HG03097 (cell line): ENCODE measurements at regions not wholly inside any gene's neighbourhood (a gene's known extent, or its start where the extent isn't known, plus 50 kb on each side); places are given as distances from the start of the nearest gene placed in this dataset.

Experiments used
- ATAC-seq: cut with Tn5 transposase; IDR thresholded peaks from one replicate; pipeline ENCODE4 v1.9.1; 2021; ENCODE audit not compliant: unreplicated experiment, low FRiP score

- no peak for ATAC-seq
Observed at GRCh38 chr9:107064378-107064777, 201.4 kb downstream of the ZNF462 start.

- no peak for ATAC-seq
Observed at GRCh38 chr9:107065549-107065948, 202.6 kb downstream of the ZNF462 start.

- no peak for ATAC-seq
Observed at GRCh38 chr9:107067739-107068416, 204.9 kb downstream of the ZNF462 start.

- ATAC-seq = no peak
Observed at GRCh38 chr9:107068581-107068980, 205.6 kb downstream of the ZNF462 start.

DNA sequence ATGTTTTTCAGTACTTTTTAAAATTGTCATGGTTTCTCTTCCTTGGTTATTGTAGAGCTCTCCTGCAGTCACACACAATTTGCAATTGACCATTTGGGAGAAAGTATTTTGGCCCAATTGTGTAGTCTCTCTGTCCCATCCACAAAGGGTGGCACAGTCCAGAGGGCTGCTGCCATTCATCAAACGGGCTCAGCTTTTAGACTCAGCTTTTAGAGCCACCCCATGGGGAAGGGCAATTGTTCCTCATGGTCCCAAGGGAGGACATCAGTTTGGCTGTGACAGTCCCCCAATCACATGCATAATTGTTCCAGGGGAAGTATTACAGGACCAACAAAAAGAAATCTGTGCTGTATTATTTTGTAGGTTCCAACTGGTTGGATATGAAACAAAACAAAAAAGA, 207.6 kb downstream of the ZNF462 start:
- ATAC-seq = no peak

GRCh38 chr9:107078061-107078460, 205.0 kb upstream of the RAD23B start:
- ATAC-seq = no peak

DNA sequence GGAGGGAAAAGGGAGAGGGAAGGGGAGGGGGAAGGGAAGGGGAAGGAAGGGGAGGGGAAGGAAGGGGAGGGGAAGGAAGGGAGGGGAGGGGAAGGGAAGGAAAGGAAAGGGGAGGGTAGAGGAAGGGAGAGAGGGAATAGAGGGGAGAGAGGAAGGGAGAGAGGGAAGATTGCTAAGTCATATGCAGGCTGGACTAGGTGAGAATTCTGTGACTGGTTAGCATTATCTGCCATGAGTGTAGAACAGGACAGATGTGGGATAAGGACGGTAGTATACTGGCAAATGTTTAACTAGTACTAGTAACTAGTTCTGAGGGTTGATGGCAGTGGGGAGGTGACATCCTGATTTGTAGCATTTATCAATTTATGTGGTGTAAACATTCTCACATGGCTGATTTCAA, 203.5 kb upstream of the RAD23B start:
- ATAC-seq = no peak

DNA sequence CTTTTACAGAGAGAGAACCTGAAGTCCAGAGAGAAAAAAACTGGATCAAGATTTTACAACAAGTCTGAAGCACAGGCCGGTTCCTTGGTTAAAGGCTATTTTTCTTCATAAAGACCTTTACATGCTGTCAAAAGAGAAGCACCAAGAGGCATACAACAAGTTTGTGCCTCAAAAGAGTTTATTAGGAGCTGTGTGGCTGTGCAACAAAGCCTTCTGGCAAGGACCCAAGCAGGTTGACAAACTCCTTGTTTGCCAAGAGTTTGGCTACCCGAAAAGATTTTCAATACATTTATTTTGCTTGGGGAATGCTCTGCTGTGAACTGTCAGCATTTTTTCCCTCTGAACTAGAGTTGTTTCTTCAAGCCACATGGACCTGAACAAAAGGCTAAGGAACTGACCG, 202.9 kb upstream of the RAD23B start:
- no peak for ATAC-seq

- no peak for ATAC-seq
Observed at GRCh38 chr9:107086460-107086859, 196.6 kb upstream of the RAD23B start.

GRCh38 chr9:107087222-107087621, 195.9 kb upstream of the RAD23B start:
- ATAC-seq = no peak

- no peak for ATAC-seq
Observed at GRCh38 chr9:107090218-107090617, 192.9 kb upstream of the RAD23B start.

- no peak for ATAC-seq
Observed at GRCh38 chr9:107093365-107094060, 189.6 kb upstream of the RAD23B start.

DNA sequence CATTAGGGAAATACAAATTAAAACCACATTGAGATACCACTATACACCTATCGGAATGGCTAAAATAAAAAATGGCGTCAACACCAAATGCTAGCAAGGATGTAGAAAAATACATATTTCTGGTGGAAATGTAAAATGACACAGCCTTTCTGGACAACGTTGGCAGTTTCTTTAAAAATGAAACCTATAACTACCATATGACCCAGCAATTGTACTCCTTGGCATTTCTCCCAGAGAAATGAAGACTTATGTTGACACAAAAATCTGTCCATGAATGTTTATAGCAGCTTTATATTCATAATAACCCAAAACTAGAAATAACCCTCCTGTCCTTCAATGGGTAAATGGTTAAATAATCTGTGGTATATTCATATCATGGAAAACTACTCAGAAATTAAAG, 188.7 kb upstream of the RAD23B start:
- ATAC-seq = no peak

DNA sequence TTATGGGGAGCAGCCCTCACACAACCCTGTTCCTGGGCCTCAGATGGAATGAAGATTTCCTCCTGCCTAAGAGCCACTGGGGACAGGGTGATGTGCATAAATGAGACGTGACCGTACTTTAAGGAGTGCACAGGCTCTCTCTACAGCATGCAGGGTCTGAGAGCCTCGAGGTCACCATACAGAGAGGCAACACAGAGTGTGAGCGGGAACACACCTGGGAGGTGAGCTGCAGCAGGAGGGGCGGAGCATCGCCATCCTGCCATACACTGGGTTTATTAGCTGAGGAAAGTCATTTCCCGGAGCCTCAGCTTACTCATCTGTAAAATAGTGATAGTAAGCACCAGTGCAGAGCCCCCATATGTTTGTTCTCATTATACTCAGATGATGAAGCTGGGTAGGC, 182.5 kb upstream of the RAD23B start:
- no peak for ATAC-seq

GRCh38 chr9:107102011-107102410, 181.1 kb upstream of the RAD23B start:
- no peak for ATAC-seq

DNA sequence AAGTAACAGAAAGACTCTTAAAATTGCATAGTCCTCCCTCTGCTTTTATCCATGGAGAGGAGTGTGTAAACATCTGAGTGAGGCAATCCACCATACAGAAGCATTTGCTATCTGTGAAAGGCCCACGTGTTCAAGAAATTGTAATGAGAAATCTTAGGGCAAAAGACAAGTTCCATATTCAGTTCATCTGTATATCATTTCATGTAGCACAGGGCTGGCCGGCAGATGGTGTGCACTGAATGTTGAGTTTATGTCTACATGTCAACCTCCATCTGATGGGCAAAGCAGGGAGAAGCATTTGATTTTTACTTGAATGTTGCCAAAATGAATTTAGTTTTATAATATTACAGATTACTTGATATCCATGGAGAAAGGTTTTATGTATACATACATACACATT, 179.5 kb upstream of the RAD23B start:
- ATAC-seq = no peak

- no peak for ATAC-seq
Observed at GRCh38 chr9:107105784-107106183, 177.3 kb upstream of the RAD23B start.

DNA sequence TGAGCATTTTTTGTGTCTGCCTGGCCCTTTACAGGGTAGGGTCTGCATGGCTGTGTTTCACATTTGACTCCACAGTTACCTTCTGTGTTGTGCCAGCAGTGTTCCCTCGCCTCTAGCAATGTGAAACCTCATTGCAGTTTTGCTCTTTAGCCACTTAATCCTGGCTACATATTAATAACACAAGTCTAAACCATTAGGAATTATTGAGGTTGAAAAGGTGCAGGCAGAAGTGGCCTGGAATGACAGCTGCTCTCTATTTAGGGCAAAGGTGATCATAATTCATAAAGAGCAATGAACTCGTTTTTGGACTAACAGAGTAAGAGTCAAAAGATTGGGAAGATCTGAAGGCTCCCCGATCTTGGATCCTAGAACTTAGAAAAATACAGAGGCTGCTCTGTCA, 176.7 kb upstream of the RAD23B start:
- ATAC-seq = no peak

- no peak for ATAC-seq
Observed at GRCh38 chr9:107108342-107109130, 174.5 kb upstream of the RAD23B start.

DNA sequence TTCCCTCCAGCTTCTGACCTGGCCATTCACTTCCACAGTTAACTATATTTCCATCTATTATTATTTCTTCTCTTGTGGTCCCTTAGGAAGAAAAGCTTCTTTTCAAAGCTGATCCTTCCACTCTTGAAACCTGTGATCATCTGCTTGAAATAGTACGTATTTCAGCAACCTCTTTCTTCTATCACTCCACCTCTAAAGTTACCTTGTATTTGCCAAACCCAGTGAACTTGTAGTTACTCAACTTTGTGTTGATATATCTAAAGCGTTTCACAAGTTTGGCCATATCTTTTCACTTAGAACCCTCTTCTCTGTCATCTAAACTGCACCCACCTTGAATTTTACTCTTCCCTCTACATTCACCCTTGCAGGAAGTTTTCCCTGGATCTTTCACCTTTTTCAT, 173.8 kb upstream of the RAD23B start:
- ATAC-seq = no peak

GRCh38 chr9:107110153-107110552, 172.9 kb upstream of the RAD23B start:
- no peak for ATAC-seq
